Tibial artery (tissue), 4 donors: ENCODE measurements at regions not wholly inside any gene's neighbourhood (a gene's known extent, or its start where the extent isn't known, plus 50 kb on each side); places are given as distances from the start of the nearest gene placed in this dataset.

Source experiments
- DNase-seq, 2 donors: peaks; one replicate each; pipeline ENCODE4 v3.0.0-alpha.2; 2019
- H3K27ac ChIP-seq, 2 donors: fragments of 200-600 bp; sonication (generic) in 1 of 2; 1 replicate in 1 of 2; 2 replicates in 1 of 2; pipeline ENCODE4 v1.5.1; 2018 to 2019; ENCODE audit warnings: mild to moderate bottlenecking in 1 of 2
- H3K27me3 ChIP-seq, 2 donors: fragments of 200-600 bp; sonication (generic) in 1 of 2; one replicate each; pipeline versions ENCODE4 v1.5.1 to v1.6.0; 2016 to 2019
- H3K36me3 ChIP-seq, 3 donors: fragments of 200-600 bp; sonication (generic) in 2 of 3; one replicate each; pipeline ENCODE4 v1.5.1; 2016 to 2019; ENCODE audit warnings: mild to moderate bottlenecking in 2 of 3
- H3K4me1 ChIP-seq, 4 donors: fragments of 200-600 bp; sonication (generic) in 2 of 4; 1 replicate in 3 of 4; 2 replicates in 1 of 4; pipeline ENCODE4 v1.5.1; 2016 to 2019
- H3K4me3 ChIP-seq, 2 donors: fragments of 200-600 bp; sonication (generic) in 1 of 2; 1 replicate in 1 of 2; 2 replicates in 1 of 2; pipeline ENCODE4 v1.5.1; 2018 to 2019; ENCODE audit warnings: mild to moderate bottlenecking in 2 of 2
- H3K9me3 ChIP-seq, 3 donors: fragments of 200-600 bp; sonication (generic) in 1 of 3; one replicate each; pipeline ENCODE4 v1.5.1; 2016 to 2019
- CTCF ChIP-seq, 2 experiments: fragments of 200-600 bp in 1 of 2; fragments of 450-650 bp in 1 of 2; IDR thresholded peaks; one replicate each; pipeline ENCODE4 v1.5.1; 2017 to 2019; ENCODE audit warnings: antibody characterized with exemption in 2 of 2, mild to moderate bottlenecking in 1 of 2, moderate library complexity in 1 of 2
- intact Hi-C: fragments of 100-400 bp; cut with DNase I; formaldehyde crosslinking; loops from one replicate; pipeline ENCODE4 v1.15.0; 2023; ENCODE audit warnings: low total_unique reads

DNA sequence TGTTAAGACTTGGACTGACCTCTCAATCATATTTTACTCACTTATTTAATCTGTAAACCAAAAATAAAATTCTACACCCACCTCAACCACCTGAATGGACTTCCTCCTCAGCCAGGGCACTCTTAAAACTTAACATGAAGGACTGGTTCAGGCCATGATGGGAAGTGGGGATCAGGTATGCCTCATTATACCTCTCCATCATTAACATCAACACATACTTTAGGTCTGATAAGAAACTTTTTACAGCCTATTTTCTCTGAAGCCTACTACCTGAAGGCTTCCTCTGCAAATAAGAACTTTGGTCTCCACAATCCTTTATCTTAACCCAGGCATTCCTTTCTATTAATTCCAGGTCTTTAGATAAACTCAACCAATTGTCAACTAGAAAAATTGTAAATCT is 390.0 kb downstream of the AASDHPPT start:
- Histone ChIP-seq H3K27ac (no peak overlapping the region), H3K4me1 (peaks cover 0 to 3% (median 0%) of the 10 kb centered on the region in 4 donors), H3K4me3 (no peak overlapping the region), H3K27me3 (no peaks in the 10 kb centered on the region), H3K36me3 (no peaks in the 10 kb centered on the region), H3K9me3 (no peaks in the 10 kb centered on the region)
- intact Hi-C loops: no loop called here
- DNase-seq: no peak
- TF ChIP-seq CTCF (IDR thresholded peaks at IDR 0.05): no peak

DNA sequence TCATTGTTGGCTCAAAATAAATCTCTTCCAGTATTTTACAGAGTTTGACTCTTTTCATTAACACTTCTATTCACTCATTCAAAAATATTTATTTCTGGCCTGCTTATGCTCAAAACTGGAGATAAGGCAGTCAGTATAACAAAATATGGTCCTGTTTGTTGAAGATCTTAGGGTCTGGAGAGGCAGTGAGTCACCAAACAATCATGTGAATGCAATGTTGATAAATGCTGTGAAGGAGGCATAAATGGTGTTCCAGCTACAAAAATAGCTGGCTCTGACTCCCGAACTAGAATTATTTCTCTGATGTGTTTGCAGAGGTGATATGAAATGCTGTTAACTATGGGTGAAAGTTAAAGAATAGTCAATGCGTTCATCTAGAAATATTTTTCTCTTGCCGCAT is 390.6 kb downstream of the AASDHPPT start:
- no peak overlapping the region for H3K4me3 ChIP-seq
- H3K9me3 ChIP-seq: no peaks in the 10 kb centered on the region
- no peak for TF ChIP-seq CTCF (IDR thresholded peaks at IDR 0.05)
- DNase-seq: no peak
- no peaks in the 10 kb centered on the region for H3K36me3 ChIP-seq
- intact Hi-C loops: no loop called here
- H3K27ac ChIP-seq: no peak overlapping the region
- H3K27me3 ChIP-seq: no peaks in the 10 kb centered on the region
- no peaks in the 10 kb centered on the region for H3K4me1 ChIP-seq

DNA sequence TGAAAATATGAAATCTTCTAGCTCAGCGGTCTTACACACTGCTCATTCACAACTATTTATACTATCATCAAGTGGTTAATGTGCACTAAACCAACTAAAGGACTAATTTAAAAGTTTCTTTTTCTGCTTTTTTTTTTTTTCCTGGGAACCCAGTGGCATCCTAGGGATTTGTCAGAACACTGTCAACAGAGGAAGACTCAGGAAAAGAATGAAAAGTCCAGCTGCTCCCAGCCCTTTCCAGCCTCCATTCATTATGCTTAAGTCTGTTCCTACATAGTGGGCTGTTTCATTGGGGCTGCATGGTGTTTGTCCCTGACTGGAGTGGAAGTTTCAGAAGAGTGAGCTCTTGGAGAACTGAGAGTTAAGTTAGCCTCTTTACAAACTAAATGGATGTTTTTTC is 391.1 kb downstream of the AASDHPPT start:
- Histone ChIP-seq H3K27ac (no peak overlapping the region), H3K9me3 (no peaks in the 10 kb centered on the region), H3K4me3 (no peak overlapping the region), H3K4me1 (no peaks in the 10 kb centered on the region), H3K27me3 (no peaks in the 10 kb centered on the region), H3K36me3 (no peaks in the 10 kb centered on the region)
- intact Hi-C loops: no loop called here
- TF ChIP-seq CTCF (IDR thresholded peaks at IDR 0.05): no peak
- no peak for DNase-seq

- no peak overlapping the region for H3K4me3 ChIP-seq
- intact Hi-C loops: no loop called here
- no peaks in the 10 kb centered on the region for H3K36me3 ChIP-seq
- no peaks in the 10 kb centered on the region for H3K27me3 ChIP-seq
- peaks cover 0 to 9% (median 0%) of the 10 kb centered on the region in 3 donors for H3K9me3 ChIP-seq
- DNase-seq: no peak
- TF ChIP-seq CTCF (IDR thresholded peaks at IDR 0.05): no peak
- no peaks in the 10 kb centered on the region for H3K4me1 ChIP-seq
- no peak overlapping the region for H3K27ac ChIP-seq
These were observed 392.8 kb downstream of the AASDHPPT start for GRCh38 chr11:106470230-106470629.

GRCh38 chr11:106471276-106471675 is 393.8 kb downstream of the AASDHPPT start:
- Histone ChIP-seq H3K27ac (no peak overlapping the region), H3K36me3 (no peaks in the 10 kb centered on the region), H3K4me1 (no peaks in the 10 kb centered on the region), H3K27me3 (no peaks in the 10 kb centered on the region), H3K9me3 (peaks cover 0 to 9% (median 0%) of the 10 kb centered on the region in 3 donors), H3K4me3 (no peak overlapping the region)
- no peak for DNase-seq
- no peak for TF ChIP-seq CTCF (IDR thresholded peaks at IDR 0.05)
- intact Hi-C loops: no loop called here

- intact Hi-C loops: no loop called here
These were observed 395.7 kb downstream of the AASDHPPT start for GRCh38 chr11:106473089-106473722.

More at GRCh38 chr11:106473089-106473722, 395.7 kb downstream of the AASDHPPT start:
- Histone ChIP-seq H3K4me1 (no peaks in the 10 kb centered on the region), H3K27ac (no peak overlapping the region), H3K36me3 (no peaks in the 10 kb centered on the region), H3K27me3 (no peaks in the 10 kb centered on the region), H3K4me3 (no peak overlapping the region), H3K9me3 (peaks cover 0 to 9% (median 0%) of the 10 kb centered on the region in 3 donors)
- TF ChIP-seq CTCF (IDR thresholded peaks at IDR 0.05): no peak
- DNase-seq: no peak
